ENCODE measurements at regions not wholly inside any gene's neighbourhood (a gene's known extent, or its start where the extent isn't known, plus 50 kb on each side); places are given as distances from the start of the nearest gene placed in this dataset.

DNA sequence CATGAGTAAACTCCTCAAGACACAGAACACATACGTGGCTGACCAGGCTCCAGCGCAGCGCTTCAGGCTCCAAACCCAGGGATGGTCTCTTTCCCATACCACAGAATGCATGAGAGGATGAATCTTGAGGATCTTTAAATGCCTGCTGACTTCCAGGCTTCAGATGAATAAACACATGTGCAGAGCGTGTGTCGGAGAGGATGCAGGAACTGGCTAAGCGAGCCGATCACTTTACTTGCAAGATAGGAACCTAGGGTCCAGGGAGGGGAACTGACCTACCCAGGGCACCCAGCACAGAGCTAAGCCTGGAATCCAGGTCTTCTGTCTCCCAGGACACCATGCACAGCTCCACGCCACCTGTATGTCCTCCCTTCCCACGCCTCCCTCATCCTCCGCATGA, 209.8 kb downstream of the BCL11B start:
- no peak for TF ChIP-seq POLR2A (IDR thresholded peaks at IDR 0.05; ENCODE audit: low read length)
- TF ChIP-seq GATA1 (IDR thresholded peaks at IDR 0.05; ENCODE audit: low read depth, low read length) = no peak

Data from erythroblast (primary cell).